ENCODE measurements at regions not wholly inside any gene's neighbourhood (a gene's known extent, or its start where the extent isn't known, plus 50 kb on each side); places are given as distances from the start of the nearest gene placed in this dataset.

DNA sequence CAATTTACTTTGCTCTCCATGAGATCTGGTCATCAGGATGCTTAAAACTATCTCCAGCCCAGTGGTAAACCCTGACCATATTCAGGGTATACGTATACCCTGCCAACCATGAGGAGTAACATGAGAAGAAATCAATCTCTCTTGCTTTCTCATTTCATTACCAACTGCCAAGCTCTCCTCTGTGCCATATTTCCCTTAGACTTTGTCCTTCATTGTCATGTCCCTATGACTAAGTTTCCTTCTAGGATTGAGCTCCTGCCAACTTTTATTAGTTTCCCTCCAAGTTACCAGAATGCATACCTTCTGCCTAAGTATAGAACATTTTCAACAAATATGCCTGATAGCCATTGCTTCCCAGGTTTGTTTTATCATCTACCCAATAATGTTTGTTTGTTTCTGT lies 1113.9 kb upstream of the B3GALT2 start:
- in situ Hi-C loops (cut with HindIII; ENCODE audit: low pct_unique_long_range_greater_than_20kb, low sequenced_read_pairs) = no loop called here

DNA sequence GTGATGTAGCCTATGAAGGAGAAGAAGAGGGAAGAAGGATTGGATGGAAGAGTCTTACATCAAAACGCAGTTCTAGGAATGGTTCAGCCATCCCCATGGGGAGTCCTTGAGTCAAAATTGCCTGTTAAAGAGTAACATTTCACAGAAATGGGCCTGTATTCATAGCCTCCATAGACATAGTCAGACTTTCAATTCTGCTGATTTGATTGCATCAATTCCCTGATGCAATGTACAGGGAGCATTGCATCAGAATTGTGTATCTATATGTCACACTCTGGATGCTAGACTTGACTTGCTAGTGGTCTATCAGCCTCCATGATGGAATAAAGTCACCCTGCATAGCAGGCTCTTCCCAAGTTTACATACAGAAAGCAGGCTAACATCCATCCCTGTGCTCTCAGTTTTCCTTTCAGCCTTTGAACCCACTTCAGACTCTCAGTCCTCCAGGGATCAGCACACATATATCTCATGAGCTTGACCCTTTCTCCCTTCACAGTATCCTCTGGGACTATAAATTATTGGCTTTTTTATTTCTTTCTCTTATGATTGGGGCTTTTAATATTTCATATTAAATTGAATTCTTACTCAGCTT lies 1111.7 kb upstream of the B3GALT2 start:
- in situ Hi-C loops (cut with HindIII; ENCODE audit: low pct_unique_long_range_greater_than_20kb, low sequenced_read_pairs) = no loop called here
- DNase-seq (ENCODE audit: low read depth, low spot score) = no peak

More for the DNA sequence above, 1113.9 kb upstream of the B3GALT2 start:
- no peak for DNase-seq (ENCODE audit: low read depth, low spot score)

DNA sequence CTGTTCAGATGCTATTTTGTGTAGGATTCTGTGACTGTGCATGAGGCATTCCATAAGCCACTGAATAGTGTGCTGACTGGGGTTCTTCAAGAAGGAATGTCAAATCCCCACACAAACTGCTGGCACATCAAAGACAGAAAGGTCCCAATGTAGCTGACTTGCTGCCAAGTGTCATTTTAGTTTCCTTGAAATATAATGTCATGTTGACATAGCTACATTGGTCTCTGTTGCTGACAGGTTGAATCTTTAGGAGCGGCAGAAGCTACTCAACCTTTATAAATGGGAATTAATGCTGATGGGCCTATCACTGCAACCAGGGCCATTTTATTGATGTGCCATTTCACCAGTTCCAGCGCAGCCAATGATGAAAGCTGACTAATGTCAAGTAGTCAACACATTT lies 1110.7 kb upstream of the B3GALT2 start:
- DNase-seq (ENCODE audit: low read depth, low spot score) = no peak

DNA sequence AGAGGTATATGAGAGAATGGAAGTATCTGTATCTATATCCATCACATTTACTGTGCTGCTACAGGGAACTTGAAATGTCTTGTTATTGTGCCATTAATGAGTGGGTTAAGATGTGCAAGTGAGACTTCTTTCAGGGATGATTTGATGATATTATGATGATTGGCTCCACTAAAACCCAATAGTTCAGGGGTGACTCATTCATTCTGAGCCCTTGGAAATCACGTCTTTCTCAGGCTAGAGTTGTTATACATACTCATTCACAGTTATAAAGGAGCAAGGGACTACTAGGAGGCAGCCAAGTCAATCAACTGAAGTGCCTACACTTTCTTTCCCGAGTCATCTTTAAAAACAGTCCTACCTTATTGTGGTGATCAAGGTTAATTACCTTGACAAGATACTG lies 1109.8 kb upstream of the B3GALT2 start:
- in situ Hi-C loops (cut with HindIII; ENCODE audit: low pct_unique_long_range_greater_than_20kb, low sequenced_read_pairs) = no loop called here
- no peak for DNase-seq (ENCODE audit: low read depth, low spot score)

More for the DNA sequence above, 1110.7 kb upstream of the B3GALT2 start:
- in situ Hi-C loops (cut with HindIII; ENCODE audit: low pct_unique_long_range_greater_than_20kb, low sequenced_read_pairs) = no loop called here

DNA sequence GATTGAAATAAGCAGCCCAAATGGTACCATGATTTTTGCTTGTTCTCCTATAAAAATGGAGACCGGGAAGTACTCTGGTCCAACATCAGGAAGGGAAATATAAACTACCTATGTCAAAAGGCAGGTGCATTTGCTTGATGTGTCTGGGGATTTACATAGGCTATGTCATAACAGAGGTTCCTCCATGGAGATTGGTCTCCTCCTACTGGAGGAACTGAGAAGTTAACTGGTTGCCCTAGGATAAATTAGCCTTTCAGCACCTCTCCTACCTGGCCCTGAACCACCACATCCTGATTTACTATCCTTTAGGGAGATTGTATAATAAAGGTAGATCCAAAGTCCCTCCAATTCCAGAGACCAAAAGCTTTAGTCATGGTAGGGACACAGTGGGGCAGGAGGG lies 1109.3 kb upstream of the B3GALT2 start:
- peak; percentile 61 for DNase-seq (ENCODE audit: low read depth, low spot score)
- in situ Hi-C loops (cut with HindIII; ENCODE audit: low pct_unique_long_range_greater_than_20kb, low sequenced_read_pairs) = no loop called here

DNA sequence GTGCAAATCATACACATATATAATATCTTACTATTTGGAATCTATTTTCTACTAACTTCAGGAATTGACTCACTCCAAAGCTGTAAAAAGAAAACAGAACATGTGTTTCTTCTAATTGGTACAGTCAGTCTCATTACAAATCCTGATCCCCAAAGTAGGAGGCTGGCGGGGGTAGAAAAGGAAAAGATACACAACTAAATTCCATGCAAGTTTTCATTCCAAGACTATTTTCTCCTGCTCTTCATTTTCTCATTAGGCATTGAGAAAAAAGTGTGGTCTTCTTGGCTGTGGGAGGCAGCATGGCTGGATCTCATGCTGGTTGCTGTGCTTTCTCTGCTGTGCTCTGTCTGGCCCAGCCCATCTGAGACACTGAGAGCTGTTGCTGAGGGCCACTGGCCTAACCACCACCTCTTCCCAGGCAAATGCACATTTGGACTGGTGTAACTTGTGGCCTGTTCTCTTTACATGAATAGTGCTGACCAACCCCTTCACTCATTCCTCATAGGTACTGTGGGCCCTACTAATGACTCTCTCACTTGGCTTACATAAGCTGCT lies 1107.5 kb upstream of the B3GALT2 start:
- DNase-seq (ENCODE audit: low read depth, low spot score) = no peak
- in situ Hi-C loops (cut with HindIII; ENCODE audit: low pct_unique_long_range_greater_than_20kb, low sequenced_read_pairs) = no loop called here

DNA sequence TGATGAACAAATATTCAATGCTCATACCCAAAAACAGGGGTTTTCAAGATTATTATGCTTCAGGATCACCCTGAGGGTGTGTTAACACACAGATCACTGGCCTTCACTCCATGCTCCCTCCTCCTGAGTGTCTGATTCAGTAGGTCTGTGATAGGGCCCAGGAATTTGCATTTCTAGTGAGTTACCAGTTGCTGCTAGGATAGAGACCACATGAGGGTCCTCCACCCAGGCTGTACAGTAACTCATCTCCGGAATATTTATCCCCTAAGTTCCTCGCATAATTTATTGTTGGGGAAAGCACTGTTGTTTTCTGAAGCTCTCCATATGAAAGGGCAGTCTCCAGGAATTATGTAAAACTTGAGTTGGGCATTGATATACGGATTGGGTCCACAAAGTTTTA lies 1106.6 kb upstream of the B3GALT2 start:
- no peak for DNase-seq (ENCODE audit: low read depth, low spot score)
- in situ Hi-C loops (cut with HindIII; ENCODE audit: low pct_unique_long_range_greater_than_20kb, low sequenced_read_pairs) = no loop called here

DNA sequence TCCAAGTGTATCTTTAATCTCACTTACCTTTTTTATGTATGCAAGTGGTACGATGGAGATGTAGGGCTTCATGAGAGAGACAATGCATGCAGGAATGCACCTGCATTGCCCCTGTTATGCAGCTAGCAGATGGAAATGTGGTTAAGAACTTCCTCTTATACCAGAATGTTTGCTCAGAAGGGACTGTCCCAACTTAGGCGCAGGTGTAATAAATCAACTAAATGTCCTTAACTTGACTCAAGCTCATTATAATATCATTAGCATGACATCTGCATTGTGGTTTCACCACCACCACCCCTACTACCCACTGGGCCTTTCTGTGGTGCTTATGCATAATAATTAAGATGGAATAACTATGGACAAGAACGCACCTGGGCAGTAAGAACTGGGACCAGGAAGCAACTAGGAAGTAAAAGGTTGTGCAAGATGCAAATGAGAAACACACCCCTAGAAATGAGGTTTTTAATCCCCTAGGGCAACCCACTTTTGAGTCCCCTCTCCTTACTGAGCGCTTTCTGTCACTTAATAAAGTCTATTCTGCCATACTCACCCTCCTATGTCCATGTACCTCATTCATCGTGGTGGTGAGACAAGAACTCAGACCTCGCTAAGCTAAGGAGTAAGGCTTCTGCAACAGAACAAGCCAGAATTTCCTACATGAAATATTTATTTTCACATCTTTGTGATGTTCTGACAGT lies 1103.3 kb upstream of the B3GALT2 start:
- no peak for DNase-seq (ENCODE audit: low read depth, low spot score)
- in situ Hi-C loops (cut with HindIII; ENCODE audit: low pct_unique_long_range_greater_than_20kb, low sequenced_read_pairs) = no loop called here

DNA sequence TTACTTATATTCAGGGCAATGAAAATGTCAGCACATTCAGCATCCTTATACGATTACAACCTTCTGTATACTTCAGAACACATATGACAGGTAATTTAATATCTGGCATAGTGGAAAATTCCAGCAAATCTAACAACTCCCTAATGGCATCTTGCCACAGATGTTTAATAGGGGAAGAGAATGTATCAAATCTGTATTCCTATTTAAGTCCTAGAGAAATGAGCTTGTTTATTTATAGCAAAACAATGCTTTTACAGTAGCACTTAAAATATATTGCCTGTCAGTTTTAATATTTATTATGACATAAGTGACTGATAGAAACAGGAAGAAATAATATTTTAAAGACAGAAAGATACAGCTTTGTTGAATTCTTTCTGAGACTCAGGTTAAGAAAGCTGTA lies 1101.8 kb upstream of the B3GALT2 start:
- in situ Hi-C loops (cut with HindIII; ENCODE audit: low pct_unique_long_range_greater_than_20kb, low sequenced_read_pairs) = no loop called here
- DNase-seq (ENCODE audit: low read depth, low spot score) = no peak

DNA sequence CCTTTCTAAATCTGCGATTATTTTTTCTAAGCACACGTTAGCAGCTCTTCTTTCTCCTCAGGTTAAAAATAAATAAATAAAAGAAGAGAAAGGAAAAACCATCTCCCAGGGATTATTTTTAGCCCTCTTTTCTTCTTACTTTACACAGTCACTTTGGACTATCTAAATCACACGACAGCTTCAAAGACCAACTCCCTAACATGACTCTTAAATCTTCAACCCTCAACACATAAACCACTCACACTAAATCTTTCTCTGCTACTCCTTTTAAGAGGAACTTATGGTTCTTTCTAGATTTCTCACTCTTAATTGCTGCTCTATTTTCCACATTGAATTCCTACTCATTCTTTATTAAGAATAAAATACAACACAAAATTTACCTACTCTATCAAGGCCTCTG lies 1095.0 kb upstream of the B3GALT2 start:
- no peak for DNase-seq (ENCODE audit: low read depth, low spot score)
- in situ Hi-C loops (cut with HindIII; ENCODE audit: low pct_unique_long_range_greater_than_20kb, low sequenced_read_pairs) = no loop called here

DNA sequence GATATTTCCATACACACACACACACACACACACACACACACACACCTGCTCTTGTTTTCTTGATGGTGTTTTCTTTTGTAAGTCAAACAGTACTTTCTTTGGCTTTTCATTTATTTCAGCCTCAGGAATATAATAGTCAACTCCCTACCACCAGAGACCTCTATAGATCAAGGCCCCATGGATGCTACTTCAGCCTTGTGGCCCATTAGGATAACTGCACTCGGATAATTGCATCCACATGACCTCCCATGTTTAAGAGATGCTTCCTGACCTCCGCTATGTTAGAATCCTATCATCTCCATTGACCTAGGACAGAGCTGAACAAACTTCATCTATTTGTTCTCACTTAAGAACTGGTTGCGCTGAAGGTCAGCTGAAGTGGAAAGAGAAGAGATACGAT lies 1094.0 kb upstream of the B3GALT2 start:
- in situ Hi-C loops (cut with HindIII; ENCODE audit: low pct_unique_long_range_greater_than_20kb, low sequenced_read_pairs) = no loop called here
- DNase-seq (ENCODE audit: low read depth, low spot score) = no peak

DNA sequence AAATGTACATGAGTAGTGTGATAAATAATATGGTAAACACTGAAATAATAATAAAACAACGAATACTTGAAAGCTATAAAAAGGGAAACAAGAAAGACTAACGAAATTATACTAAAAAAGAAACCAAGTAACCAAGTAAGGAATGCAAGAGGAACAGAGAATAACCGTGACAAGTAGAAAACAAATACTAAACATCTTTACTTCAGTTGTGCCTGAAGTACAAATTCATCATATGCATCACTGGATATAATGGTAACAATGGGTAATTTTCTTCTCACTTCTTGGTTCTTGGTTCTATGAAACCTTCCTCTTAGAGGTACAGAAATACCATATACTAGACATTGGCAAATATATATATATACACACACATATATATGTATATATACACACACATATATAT lies 1093.6 kb upstream of the B3GALT2 start:
- in situ Hi-C loops (cut with HindIII; ENCODE audit: low pct_unique_long_range_greater_than_20kb, low sequenced_read_pairs) = no loop called here
- no peak for DNase-seq (ENCODE audit: low read depth, low spot score)

DNA sequence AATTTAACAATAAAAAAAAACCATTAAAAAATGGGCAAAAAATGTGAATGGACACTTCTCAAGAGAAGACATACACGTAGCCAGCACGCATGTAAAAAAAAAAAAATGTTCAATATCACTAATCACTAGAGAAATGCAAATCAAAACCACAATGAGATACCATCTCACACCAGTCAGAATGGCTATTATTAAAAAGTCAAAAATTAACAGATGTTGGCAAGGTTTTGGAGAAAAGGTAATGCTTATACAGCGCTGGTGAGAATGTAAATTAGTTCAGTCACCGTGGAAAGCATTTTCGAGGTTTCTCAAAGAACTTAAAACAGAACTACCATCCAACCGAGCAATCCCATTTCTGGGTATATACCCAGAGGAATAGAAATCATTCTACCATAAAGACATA lies 1091.5 kb upstream of the B3GALT2 start:
- in situ Hi-C loops (cut with HindIII; ENCODE audit: low pct_unique_long_range_greater_than_20kb, low sequenced_read_pairs) = no loop called here
- DNase-seq (ENCODE audit: low read depth, low spot score) = no peak

DNA sequence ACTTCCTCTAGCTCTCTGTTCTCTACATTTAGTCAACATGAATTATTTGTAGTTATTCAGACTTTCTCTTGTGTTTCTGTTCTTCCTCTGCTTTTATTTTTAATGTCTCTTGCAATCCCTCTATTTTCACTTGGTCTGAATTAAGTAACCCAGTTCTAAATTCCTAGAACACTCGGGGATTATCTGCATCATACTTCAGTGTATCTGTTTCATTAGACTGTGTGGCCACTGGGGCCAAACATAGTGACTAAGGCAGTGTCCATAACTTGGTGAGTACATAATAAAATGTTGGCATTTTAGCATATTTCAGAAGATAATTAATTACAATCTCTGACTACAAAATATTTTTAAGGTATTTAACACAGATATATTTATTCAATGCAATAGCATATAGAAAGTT lies 1087.2 kb upstream of the B3GALT2 start:
- no peak for DNase-seq (ENCODE audit: low read depth, low spot score)
- in situ Hi-C loops (cut with HindIII; ENCODE audit: low pct_unique_long_range_greater_than_20kb, low sequenced_read_pairs) = no loop called here

DNA sequence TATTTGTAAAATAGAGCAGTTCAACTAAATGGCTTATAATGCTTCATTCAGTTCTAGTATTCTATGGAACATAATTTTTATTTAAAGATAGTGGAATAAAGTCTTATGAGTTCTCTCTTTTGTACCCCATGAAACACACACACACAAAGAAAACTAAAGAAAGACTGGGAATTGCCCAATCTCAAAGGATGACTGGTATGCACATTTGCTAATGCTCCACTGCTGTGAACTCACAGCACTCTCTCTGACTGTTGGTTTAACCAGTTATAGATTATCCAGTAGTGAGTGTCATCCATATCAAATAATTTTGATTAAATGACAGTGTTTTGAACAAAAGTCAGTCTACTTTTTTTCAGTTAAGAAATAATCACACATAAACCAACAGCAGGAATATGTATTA lies 1082.4 kb upstream of the B3GALT2 start:
- no peak for DNase-seq (ENCODE audit: low read depth, low spot score)
- in situ Hi-C loops (cut with HindIII; ENCODE audit: low pct_unique_long_range_greater_than_20kb, low sequenced_read_pairs) = no loop called here

DNA sequence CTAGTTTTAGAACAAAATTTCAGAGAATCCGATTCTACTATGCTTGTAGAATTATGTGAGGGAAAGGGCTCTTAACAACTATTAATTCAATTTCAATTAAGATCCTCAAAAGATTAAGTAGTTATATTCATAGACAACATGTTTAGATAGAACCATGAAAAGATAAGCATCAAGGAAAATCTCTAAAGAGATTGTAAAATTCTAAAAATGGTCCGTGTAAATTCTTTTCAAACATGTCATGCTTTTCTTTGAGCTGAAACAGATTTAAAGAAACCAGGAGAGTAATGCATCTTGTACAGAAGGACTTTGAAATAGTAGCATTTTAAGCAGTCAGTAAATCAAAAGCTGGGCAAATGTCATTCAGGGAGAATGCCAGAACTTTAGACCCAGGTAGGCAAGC lies 1080.6 kb upstream of the B3GALT2 start:
- no peak for DNase-seq (ENCODE audit: low read depth, low spot score)
- in situ Hi-C loops (cut with HindIII; ENCODE audit: low pct_unique_long_range_greater_than_20kb, low sequenced_read_pairs) = no loop called here

DNA sequence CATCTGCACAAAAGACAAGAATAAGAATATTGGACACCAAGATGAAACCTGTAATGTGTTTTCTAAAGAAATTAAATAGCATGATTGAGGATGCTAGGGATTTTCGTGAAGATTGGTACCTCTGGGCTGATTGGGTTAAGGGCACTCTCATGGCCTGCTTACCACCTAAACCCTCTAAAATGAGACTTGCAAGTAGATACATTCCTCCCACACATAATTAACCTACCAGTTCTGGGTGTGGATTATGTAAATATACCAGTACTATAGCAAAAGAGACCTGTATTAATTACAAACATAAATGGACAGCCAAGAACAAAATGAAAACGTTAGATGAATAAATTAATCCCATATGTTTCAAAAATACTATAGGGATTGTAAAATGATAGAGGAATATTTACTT lies 1069.6 kb upstream of the B3GALT2 start:
- DNase-seq (ENCODE audit: low read depth, low spot score) = no peak
- in situ Hi-C loops (cut with HindIII; ENCODE audit: low pct_unique_long_range_greater_than_20kb, low sequenced_read_pairs) = no loop called here

DNA sequence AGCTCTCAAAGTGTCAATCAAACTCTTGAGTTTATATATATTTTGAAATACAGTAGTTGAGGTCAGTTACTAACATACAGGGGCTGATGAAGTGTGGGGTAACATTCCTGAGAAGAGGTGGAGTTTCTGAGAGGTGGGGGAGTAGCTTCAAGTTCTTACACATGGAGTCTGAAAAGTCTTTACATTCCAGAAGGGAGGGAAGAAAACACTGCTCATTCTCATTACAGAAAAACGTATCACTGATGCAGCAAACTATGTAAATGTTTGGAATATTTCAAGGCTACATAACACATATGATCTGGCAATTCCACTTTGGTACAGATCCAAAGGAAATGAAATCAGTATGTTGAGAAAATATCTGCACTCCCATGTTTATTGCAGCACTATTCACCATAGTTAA lies 1065.8 kb upstream of the B3GALT2 start:
- in situ Hi-C loops (cut with HindIII; ENCODE audit: low pct_unique_long_range_greater_than_20kb, low sequenced_read_pairs) = no loop called here
- DNase-seq (ENCODE audit: low read depth, low spot score) = no peak

DNA sequence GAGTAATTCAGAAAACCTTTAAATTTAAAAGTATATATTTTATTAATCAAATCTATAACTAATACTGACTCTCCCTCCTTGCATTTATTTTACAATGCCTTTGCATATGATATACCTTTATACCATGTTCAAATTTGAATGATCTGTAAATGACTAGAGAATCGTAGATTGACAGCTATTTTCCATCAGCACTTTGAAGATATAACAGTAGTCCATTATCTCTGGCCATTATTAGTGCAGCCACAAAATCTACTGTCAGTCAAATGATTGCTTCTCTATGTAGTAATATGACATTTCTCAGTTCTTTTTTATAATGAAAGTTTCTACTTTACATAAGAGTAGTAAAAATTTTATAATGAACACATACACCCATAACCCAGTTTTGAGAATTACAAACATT lies 1054.8 kb upstream of the B3GALT2 start:
- in situ Hi-C loops (cut with HindIII; ENCODE audit: low pct_unique_long_range_greater_than_20kb, low sequenced_read_pairs) = no loop called here
- no peak for DNase-seq (ENCODE audit: low read depth, low spot score)

Data from SK-MEL-5 (cell line).